HEK293 (cell line): ENCODE measurements at regions not wholly inside any gene's neighbourhood (a gene's known extent, or its start where the extent isn't known, plus 50 kb on each side); places are given as distances from the start of the nearest gene placed in this dataset.

Experiments used
- CTCF ChIA-PET: fragments of 350-600 bp; formaldehyde crosslinking; extraction: SDS; loops from one replicate; lab custom pipeline; 2021; ENCODE audit warnings: antibody characterized with exemption; lab: Yijun Ruan, JAX
- POLR2A ChIA-PET: fragments of 300-600 bp; formaldehyde crosslinking; extraction: SDS; loops from one replicate; lab custom pipeline; 2020; ENCODE audit warnings: antibody characterized with exemption, inconsistent platforms; lab: Yijun Ruan, JAX
- H3K27ac ChIP-seq: fragments of 200-500 bp; sonication (Bioruptor generic); 2 replicates; pipeline ENCODE4 v1.5.1; 2014; ENCODE audit warnings: low read depth, low read length, control low read depth, inconsistent platforms; ENCODE audit errors: extremely low read depth
- H3K36me3 ChIP-seq, 2 experiments: fragments of 200-500 bp in 1 of 2; sonication (Bioruptor generic) in 1 of 2; 1 replicate in 1 of 2; 2 replicates in 1 of 2; pipeline ENCODE4 v1.5.1; 2014 to 2017; ENCODE audit warnings: inconsistent platforms in 2 of 2, low read length in 2 of 2; ENCODE audit not compliant: control insufficient read depth in 2 of 2, insufficient read depth in 1 of 2
- H3K4me1 ChIP-seq: fragments of 200-500 bp; sonication (Bioruptor generic); 2 replicates; pipeline ENCODE4 v1.5.1; 2014; ENCODE audit warnings: mild to moderate bottlenecking, low read length, inconsistent platforms; ENCODE audit not compliant: control insufficient read depth, insufficient read depth
- H3K4me3 ChIP-seq: 2 replicates; pipeline ENCODE4 v1.5.1; 2011; ENCODE audit warnings: low read depth, mild to moderate bottlenecking, control low read depth, low read length, moderate library complexity
- H3K9me3 ChIP-seq: fragments of 200-500 bp; sonication (Bioruptor generic); 2 replicates; pipeline ENCODE4 v1.5.1; 2014; ENCODE audit warnings: low read depth, low read length, inconsistent platforms; ENCODE audit not compliant: control insufficient read depth, insufficient read depth
- BCL11B ChIP-seq: fragments of 450-650 bp; formaldehyde crosslinking; IDR thresholded peaks from 2 replicates; pipeline ENCODE4 v1.5.1; 2016; ENCODE audit warnings: low read depth, missing biosample characterization, missing genetic modification characterization
- GFI1B ChIP-seq: fragments of 450-650 bp; formaldehyde crosslinking; IDR thresholded peaks from 2 replicates; pipeline ENCODE4 v1.5.1; 2016; ENCODE audit warnings: missing biosample characterization, missing genetic modification characterization
- GLIS2 ChIP-seq: fragments of 450-650 bp; formaldehyde crosslinking; IDR thresholded peaks from 2 replicates; pipeline ENCODE4 v1.5.1; 2016; ENCODE audit warnings: missing biosample characterization, missing genetic modification characterization
- KLF17 ChIP-seq: fragments of 450-650 bp; formaldehyde crosslinking; IDR thresholded peaks from 2 replicates; pipeline ENCODE4 v1.5.1; 2016; ENCODE audit warnings: missing biosample characterization, missing genetic modification characterization
- PRDM1 ChIP-seq: fragments of 450-650 bp; formaldehyde crosslinking; IDR thresholded peaks from 2 replicates; pipeline ENCODE4; 2016; ENCODE audit warnings: missing biosample characterization, missing genetic modification characterization
- PRDM6 ChIP-seq: fragments of 450-650 bp; formaldehyde crosslinking; IDR thresholded peaks from 2 replicates; pipeline ENCODE4 v1.5.1; 2017; ENCODE audit warnings: missing biosample characterization, missing genetic modification characterization
- SP3 ChIP-seq: fragments of 450-650 bp; formaldehyde crosslinking; IDR thresholded peaks from 2 replicates; pipeline ENCODE4 v1.5.1; 2016; ENCODE audit warnings: missing biosample characterization, missing genetic modification characterization
- TSHZ1 ChIP-seq: fragments of 450-650 bp; formaldehyde crosslinking; IDR thresholded peaks from 2 replicates; pipeline ENCODE4 v1.5.1; 2016; ENCODE audit warnings: missing biosample characterization, missing genetic modification characterization, borderline replicate concordance
- WT1 ChIP-seq: fragments of 450-650 bp; formaldehyde crosslinking; IDR thresholded peaks from 2 replicates; pipeline ENCODE4 v1.5.1; 2016; ENCODE audit warnings: missing biosample characterization, missing genetic modification characterization
- ZBTB8A ChIP-seq: fragments of 450-650 bp; formaldehyde crosslinking; IDR thresholded peaks from 2 replicates; pipeline ENCODE4 v1.5.1; 2016; ENCODE audit warnings: missing biosample characterization, missing genetic modification characterization
- ZNF114 ChIP-seq: fragments of 450-650 bp; formaldehyde crosslinking; IDR thresholded peaks from 2 replicates; pipeline ENCODE4 v1.5.0; 2017; ENCODE audit warnings: missing biosample characterization, missing genetic modification characterization
- ZNF146 ChIP-seq: fragments of 450-650 bp; formaldehyde crosslinking; IDR thresholded peaks from 2 replicates; pipeline ENCODE4 v1.5.1; 2016; ENCODE audit warnings: missing biosample characterization, missing genetic modification characterization
- ZNF211 ChIP-seq: fragments of 450-650 bp; formaldehyde crosslinking; IDR thresholded peaks from 2 replicates; pipeline ENCODE4 v1.5.1; 2016; ENCODE audit warnings: low read depth, missing biosample characterization, missing genetic modification characterization
- ZNF24 ChIP-seq: fragments of 450-650 bp; formaldehyde crosslinking; IDR thresholded peaks from 2 replicates; pipeline ENCODE4 v1.5.1; 2016; ENCODE audit warnings: missing biosample characterization, missing genetic modification characterization
- ZNF302 ChIP-seq: fragments of 450-650 bp; formaldehyde crosslinking; IDR thresholded peaks from 2 replicates; pipeline ENCODE4 v1.5.1; 2016; ENCODE audit warnings: missing biosample characterization, missing genetic modification characterization, low read depth
- ZNF501 ChIP-seq: fragments of 450-650 bp; formaldehyde crosslinking; IDR thresholded peaks from 2 replicates; pipeline ENCODE4 v1.5.1; 2016; ENCODE audit warnings: missing biosample characterization, missing genetic modification characterization
- ZNF529 ChIP-seq: fragments of 450-650 bp; formaldehyde crosslinking; IDR thresholded peaks from 2 replicates; pipeline ENCODE4 v1.5.1; 2017; ENCODE audit warnings: missing genetic modification characterization, missing biosample characterization; ENCODE audit not compliant: insufficient replicate concordance
- ZNF776 ChIP-seq: fragments of 450-650 bp; formaldehyde crosslinking; IDR thresholded peaks from 2 replicates; pipeline ENCODE4 v1.5.0; 2017; ENCODE audit warnings: missing biosample characterization, missing genetic modification characterization, borderline replicate concordance
- ZXDB ChIP-seq: fragments of 450-650 bp; formaldehyde crosslinking; IDR thresholded peaks from 2 replicates; pipeline ENCODE4 v1.5.1; 2016; ENCODE audit warnings: missing biosample characterization, missing genetic modification characterization
- TF ChIP-seq, protein P1 (sequence below): fragments of 450-650 bp; formaldehyde crosslinking; IDR thresholded peaks from 2 replicates; pipeline ENCODE4 v1.5.1; 2016; ENCODE audit warnings: missing biosample characterization, missing genetic modification characterization
- TF ChIP-seq, protein P2 (sequence below): sonication (generic); formaldehyde crosslinking; IDR thresholded peaks from 2 replicates; pipeline ENCODE4 v1.8.1; 2022; ENCODE audit warnings: mild to moderate bottlenecking, moderate library complexity, missing genetic modification reagents
- TF ChIP-seq, protein P3 (sequence below): fragments of 450-650 bp; IDR thresholded peaks from 2 replicates; pipeline ENCODE4 v1.5.1; 2018; ENCODE audit warnings: missing biosample characterization, missing genetic modification characterization

- ChIA-PET CTCF (no interaction called here), POLR2A (no interaction called here)
- H3K36me3 ChIP-seq: no peaks in the 10 kb centered on the region
- TF ChIP-seq ZNF776 (tag by site-specific recombination): no peak
- TF ChIP-seq ZNF501: no peak
- TF ChIP-seq GLIS2 (tag by site-specific recombination): no peak
- no peak for TF ChIP-seq ZNF114 (tag by site-specific recombination)
- no peak for TF ChIP-seq PRDM1 (tag by site-specific recombination)
- TF ChIP-seq, protein P1, sequence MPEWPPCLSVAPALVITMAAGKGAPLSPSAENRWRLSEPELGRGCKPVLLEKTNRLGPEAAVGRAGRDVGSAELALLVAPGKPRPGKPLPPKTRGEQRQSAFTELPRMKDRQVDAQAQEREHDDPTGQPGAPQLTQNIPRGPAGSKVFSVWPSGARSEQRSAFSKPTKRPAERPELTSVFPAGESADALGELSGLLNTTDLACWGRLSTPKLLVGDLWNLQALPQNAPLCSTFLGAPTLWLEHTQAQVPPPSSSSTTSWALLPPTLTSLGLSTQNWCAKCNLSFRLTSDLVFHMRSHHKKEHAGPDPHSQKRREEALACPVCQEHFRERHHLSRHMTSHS (tag by site-specific recombination): no peak
- no peak for TF ChIP-seq ZXDB (tag by site-specific recombination)
- TF ChIP-seq, protein P2, sequence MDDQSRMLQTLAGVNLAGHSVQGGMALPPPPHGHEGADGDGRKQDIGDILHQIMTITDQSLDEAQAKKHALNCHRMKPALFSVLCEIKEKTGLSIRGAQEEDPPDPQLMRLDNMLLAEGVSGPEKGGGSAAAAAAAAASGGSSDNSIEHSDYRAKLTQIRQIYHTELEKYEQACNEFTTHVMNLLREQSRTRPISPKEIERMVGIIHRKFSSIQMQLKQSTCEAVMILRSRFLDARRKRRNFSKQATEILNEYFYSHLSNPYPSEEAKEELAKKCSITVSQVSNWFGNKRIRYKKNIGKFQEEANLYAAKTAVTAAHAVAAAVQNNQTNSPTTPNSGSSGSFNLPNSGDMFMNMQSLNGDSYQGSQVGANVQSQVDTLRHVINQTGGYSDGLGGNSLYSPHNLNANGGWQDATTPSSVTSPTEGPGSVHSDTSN: no peak
- no peak for TF ChIP-seq ZBTB8A (tag by site-specific recombination)
- TF ChIP-seq BCL11B (tag by site-specific recombination): no peak
- no peak for TF ChIP-seq ZNF146
- no peak for TF ChIP-seq ZNF529
- TF ChIP-seq SP3 (tag by site-specific recombination): no peak
- H3K27ac ChIP-seq: no peak overlapping the region
- H3K9me3 ChIP-seq: no peaks in the 10 kb centered on the region
- H3K4me1 ChIP-seq: no peaks in the 10 kb centered on the region
- H3K4me3 ChIP-seq: no peak overlapping the region
These were observed 277.5 kb upstream of the ZFP64 start for GRCh38 chr20:52469128-52469527.

DNA sequence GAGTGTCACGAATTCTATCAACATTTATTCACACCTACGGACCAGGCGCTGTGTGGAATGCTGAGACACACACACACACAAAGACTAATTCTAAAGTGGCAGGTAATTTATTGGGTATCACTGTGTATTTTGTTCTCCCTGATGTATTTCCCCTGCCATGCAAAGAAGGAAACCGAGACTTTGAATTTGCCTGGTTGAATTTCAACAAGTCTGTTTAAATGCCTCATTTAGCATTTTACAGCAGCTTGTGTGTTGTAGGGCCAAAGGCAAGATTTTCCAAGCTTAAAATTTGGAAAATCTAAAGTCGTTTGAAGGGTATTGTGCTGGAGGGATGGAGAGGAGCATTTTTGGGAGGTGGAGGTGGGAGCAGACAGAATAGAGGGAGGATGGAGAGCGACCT lies 274.4 kb upstream of the ZFP64 start:
- ChIA-PET CTCF (interaction anchor here (0.6 kb wide), 1 partner anchor 828 kb away, joined by 3 read pairs; no protein-coding TSS in a partner anchor), POLR2A (no interaction called here)
- no peaks in the 10 kb centered on the region for H3K4me1 ChIP-seq
- no peak overlapping the region for H3K4me3 ChIP-seq
- TF ChIP-seq ZNF24 (tag by site-specific recombination) (no peak), ZNF211 (tag by site-specific recombination) (no peak), PRDM6 (tag by site-specific recombination) (no peak), ZNF302 (tag by site-specific recombination) (no peak), TSHZ1 (tag by site-specific recombination) (no peak), GFI1B (no peak), WT1 (tag by site-specific recombination) (no peak), KLF17 (tag by site-specific recombination) (no peak)
- TF ChIP-seq, protein P3, sequence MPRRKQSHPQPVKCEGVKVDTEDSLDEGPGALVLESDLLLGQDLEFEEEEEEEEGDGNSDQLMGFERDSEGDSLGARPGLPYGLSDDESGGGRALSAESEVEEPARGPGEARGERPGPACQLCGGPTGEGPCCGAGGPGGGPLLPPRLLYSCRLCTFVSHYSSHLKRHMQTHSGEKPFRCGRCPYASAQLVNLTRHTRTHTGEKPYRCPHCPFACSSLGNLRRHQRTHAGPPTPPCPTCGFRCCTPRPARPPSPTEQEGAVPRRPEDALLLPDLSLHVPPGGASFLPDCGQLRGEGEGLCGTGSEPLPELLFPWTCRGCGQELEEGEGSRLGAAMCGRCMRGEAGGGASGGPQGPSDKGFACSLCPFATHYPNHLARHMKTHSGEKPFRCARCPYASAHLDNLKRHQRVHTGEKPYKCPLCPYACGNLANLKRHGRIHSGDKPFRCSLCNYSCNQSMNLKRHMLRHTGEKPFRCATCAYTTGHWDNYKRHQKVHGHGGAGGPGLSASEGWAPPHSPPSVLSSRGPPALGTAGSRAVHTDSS (tag by site-specific recombination): no peak
- no peaks in the 10 kb centered on the region for H3K9me3 ChIP-seq
- no peak overlapping the region for H3K27ac ChIP-seq
- no peaks in the 10 kb centered on the region for H3K36me3 ChIP-seq
